HG03108 (cell line): ENCODE measurements at regions not wholly inside any gene's neighbourhood (a gene's known extent, or its start where the extent isn't known, plus 50 kb on each side); places are given as distances from the start of the nearest gene placed in this dataset.
"Not testable (repeated sequence)": the region's sequence is repeated elsewhere in the genome, so short reads cannot be mapped to it uniquely, and the experiment has no call there.

Experiments used
- ATAC-seq: cut with Tn5 transposase; IDR thresholded peaks from one replicate; pipeline ENCODE4 v1.9.1; 2021; ENCODE audit warnings: moderate library complexity; ENCODE audit not compliant: unreplicated experiment

DNA sequence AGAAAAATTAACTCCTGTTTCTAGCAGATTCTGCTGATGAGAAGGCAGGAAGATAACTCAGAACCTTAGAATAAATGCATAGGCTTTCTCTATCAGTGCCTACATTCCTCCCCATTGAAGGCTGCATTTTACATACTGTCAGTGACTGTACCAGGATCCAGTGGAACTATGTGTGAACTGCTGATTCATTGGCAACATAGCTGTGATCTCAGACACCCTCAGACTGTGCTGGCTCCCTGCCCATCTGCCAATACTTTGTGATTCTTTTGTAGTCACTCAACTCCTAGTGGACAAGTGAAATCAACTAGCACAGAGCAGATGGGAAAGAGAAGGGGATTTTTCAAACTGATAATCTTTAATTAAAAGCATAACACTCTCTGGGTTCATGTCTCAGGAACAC lies 375.8 kb downstream of the MDFIC start:
- ATAC-seq: no peak

DNA sequence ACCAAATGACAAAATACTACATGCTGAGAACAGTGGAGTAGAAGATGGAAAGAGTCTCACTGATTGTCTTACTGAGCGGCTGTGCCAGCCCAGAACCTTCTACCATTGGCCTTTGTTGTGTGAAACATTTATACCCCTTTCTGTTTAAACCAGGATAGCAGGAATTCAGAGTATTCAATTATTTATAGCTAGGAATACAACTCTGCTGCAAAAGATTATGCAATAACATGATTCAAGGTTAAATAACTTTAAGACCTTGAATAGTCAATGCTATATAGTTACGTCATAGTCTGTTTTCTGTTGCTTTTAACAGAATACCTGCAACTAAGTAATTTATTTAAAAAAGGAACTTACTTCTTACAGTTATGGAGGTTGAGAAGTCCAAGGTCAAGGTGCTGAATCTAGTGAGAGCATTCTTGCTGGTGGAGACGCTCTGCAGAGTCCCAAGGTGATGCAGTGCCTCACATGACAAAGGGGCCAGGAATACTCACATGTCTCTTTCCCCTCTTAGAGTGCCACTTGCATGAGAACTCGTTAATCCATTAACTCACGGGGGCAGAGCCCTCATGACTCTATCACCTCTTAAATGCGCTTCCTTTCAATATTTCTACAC lies 371.8 kb downstream of the MDFIC start:
- ATAC-seq: no peak

DNA sequence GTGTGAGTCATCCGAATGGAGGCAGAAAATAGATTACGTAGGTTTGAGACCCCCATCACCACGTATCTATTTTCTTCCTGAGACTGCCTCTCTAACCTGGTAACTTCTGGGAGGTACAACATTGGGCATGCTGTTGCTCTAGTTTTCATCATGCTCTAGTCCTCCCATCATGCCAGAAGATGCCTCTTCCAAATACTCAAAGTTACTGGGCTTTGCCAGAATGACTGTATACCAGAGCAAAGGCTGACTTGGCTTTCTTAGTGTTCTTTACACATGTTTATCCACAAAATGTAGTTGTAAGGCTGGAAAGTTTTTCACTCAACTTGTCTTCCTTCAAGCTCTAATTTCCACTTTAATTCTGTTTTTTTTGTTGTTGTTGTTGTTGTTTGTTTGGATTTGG lies 370.5 kb downstream of the MDFIC start:
- no peak for ATAC-seq

DNA sequence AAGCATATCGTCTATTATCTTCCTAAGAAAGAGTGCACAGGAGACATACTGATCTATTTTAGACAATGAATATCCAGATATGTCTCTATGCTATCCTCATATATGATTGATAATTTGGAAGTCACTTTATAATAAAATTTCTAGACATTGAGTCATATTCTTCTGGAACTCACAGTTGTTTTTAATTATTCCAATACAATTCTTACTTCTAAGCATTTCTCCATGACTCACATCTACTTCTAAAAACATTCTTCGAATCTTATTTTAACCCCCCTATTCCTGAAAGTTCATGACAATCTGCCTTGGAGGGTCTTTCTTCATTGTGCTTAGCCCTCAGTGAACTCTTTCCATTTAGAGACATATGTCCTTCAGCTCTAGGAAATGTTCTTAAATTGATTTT lies 368.1 kb downstream of the MDFIC start:
- ATAC-seq: no peak

DNA sequence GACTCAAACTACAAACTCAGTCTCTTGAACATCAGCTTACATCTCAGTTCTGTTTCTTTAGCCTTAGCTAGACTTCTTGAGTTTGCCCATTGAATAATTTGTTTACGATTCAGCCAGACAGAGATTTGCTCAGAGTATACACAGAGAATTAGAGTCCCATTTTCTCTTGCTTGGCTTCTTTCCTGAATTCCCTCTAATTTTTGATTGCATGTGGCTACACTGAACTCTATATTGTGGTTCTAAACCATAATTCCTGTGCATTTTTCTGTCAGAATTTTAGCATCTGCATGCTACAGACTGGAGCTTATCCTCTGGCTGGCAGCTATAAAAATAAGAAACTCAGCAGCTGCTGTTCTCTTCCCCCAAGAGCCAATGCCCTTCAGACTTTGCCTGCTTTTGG lies 354.9 kb downstream of the MDFIC start:
- ATAC-seq: no peak

DNA sequence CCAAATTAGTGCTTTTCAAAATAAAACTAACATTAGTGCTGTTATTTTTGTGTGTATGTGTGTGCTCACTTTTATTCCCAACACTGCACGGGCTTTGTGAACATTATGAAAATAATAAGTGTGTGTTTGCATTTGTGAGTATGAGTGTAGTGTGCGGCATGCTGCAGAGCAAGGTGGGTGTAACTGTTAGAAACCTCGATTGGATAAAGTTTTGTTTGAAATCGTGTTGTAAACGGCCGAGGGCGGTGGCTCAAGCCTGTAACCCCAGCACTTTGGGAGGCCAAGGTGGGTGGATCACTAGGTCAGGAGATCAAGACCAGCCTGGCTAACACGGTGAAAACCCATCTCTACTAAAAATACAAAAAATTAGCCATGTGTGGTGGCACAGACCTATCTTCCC lies 352.0 kb downstream of the MDFIC start:
- ATAC-seq: not testable (repeated sequence)

DNA sequence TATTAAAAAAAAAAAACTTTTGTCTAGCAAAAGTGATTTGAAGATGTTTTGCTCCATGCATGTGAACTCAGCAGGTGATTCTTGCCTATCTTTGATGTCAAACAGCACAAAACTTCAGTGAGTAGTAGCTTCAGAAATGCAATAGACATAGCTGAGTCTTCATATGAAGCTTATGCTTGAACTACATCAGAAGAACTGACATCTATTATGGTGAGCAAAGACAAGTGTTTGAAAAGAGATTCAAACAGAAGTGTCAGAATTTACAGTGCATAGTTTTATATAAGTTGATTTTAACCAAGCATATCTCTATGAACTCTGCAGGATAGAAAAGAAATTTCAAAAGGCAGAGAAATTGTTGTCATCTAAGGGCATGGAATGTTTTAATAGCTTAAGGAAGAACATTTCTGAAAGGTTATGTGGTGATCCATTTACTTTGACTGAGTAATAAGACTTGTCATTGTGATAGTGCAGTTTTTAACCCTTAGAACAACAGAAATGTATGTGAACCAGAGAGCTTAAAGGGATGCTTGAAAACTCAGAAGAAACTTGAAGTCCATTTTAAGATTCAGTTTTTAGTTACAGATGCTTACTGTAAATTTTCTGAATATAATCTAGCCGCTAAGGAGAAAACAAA lies 351.4 kb downstream of the MDFIC start:
- ATAC-seq: no peak

DNA sequence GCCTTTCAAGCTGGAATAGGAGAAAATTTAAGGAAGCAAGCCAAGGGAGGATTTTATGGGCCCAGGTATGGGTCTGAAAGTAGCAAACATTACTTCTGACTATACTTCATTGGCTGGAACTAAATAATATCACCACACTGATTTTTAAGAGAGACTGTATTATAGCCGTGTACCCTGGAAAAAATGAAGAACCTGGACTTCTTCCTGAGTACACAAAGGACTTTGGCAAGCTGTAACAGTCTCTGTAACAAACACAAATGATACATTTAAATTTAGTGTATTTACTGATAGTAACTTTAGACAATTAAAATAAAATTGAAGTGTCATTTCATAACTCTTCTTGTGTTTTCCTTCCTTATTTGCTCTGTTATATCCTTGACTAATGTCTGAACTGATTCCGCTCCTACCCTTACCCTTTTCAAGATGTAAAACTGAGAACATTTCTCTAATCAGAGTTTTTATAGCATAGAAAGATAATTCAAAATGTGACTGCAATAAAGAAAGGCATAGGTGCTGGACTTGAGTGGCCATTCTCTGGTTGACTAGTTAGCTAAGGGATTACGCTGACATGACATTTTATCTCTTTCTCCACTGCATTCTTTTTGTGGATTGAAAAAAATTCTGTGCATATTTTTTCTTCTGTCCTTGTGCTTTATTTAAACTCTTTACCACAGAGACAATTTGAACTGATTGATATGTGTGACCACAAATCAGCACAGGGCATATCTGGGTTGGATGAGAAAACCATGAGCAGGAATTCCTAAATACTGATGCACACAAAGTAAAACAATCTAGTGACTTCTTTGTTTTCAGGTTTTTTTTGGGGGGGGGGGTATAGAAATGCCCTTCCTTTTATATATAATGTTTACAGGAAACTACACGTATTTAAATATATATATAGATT lies 349.7 kb downstream of the MDFIC start:
- no peak for ATAC-seq

DNA sequence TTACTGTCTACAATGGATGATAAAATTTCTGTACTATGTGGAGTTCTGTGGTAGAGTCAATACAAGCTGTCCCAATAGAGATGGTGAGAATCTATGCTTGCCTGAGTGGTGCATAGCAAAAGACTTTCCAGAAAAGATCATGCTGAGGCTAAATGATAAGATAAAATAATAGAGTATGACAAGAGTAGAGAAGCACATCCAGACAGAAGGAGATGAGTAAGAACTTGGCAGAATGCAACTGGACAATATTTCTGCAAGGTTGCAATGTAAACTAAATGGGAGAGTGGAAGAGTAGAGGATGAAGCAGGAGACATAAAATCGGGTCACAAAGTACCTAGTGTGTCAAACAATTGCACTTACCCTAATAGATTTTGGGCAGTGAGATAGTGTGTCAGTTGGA lies 347.6 kb downstream of the MDFIC start:
- ATAC-seq: no peak

DNA sequence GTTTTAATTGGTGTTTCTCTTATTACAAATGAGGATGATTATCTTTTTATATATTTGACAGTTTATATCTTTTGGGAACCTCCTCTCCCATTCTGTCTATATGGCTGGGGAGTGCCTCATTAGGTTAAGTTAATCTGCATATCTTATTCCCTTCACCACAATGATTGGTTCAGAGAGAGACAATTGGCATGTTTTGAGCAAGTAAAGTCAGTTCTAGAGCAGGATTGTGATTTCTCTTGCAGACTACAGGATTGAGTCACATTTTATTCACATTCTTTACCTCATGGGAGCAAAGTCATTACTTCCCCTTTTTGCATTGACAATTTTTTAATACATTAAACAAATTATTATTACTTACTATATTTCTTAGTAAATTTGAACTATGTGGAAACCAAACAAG lies 345.6 kb downstream of the MDFIC start:
- ATAC-seq: no peak

DNA sequence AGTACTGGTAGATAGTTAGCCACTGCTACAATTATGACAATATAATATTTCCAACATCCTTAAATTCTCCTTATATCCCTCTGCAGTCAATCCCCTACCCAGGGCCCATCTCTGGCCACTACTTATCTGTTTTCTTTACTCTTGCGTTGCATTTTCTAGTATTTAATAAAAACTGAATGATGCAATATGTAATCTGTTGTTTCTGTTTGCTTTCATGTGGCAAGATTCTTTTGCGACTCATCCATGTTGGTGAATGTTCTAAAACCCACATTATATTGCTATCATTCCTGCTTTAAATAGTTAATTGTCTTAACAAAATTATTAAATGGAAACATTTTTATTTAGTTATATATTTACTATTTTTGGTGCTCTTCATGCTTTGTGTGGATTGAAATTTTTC lies 338.5 kb downstream of the MDFIC start:
- no peak for ATAC-seq

DNA sequence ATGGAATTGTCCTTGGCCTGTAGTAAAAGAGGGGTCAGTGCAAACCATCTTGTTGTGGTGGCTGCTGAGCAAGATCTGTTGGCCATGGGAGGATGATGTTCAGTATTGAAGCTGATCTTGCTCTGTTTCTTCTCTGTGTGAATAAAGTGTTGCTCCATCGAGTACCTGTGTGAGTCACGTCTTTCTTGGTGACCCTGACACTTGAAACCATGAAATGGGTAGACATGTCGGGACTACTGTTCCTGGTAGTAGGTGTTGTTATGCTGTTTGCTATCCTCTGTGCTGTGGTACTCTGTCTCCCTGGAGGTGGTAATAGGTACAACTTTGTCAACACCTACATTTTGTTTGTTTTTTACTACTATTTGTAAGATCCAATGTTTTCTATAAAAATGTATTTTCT lies 330.6 kb downstream of the MDFIC start:
- ATAC-seq: no peak

DNA sequence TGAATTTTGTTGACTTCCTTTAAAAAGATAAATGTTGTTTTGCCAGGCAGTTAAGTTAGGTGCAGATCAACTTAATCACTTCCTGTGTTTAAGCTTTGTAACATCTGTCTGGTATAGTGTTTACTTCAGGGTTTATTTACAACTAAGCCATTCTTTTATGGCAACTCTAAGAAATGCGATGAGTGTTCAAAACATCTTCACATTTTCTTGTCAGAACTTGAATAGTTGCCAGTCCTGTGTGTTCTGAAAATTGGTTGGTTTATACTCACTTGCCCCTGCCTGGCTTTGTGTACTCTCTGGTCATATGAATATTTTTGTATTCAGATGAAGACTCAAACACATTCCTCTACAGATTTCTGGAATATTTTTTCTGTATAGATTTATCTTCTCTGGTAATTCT lies 327.2 kb downstream of the MDFIC start:
- no peak for ATAC-seq

DNA sequence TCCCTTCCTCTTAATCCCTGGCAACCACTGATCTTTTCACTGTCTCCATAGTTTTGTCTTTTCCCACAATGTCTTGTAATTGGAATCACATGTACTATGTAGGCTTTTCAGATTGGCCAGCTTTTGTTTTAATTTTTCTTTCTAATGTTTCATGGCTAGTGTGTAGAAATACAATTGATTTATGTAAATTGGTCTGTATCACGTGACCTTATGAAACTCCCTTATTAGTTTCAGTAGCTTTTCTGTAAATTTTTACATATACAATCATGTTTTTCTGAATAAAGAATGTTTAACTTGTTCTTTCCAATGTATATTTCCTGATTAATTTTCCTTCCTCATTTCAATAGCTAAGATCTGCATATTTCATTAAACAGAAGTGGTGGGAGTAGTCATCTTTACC lies 319.3 kb downstream of the MDFIC start:
- no peak for ATAC-seq

DNA sequence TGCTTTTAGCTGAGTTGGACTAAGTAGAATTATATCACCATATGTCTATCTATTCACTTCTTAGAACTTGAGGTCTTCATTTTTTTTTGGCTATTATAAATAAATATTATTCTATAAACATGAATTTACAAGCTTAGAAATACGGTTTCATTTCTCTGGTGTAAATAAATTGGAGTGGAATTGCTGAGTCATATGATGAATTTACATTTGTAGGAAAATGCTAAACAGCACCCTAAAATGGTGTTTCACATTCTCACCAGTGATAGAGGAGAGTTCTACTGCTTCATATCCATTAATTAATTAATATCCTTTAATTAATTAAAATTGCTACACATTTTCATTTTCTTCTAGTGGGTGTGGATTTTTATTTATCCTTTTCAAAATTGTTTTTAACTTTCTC lies 318.3 kb downstream of the MDFIC start:
- ATAC-seq: no peak

DNA sequence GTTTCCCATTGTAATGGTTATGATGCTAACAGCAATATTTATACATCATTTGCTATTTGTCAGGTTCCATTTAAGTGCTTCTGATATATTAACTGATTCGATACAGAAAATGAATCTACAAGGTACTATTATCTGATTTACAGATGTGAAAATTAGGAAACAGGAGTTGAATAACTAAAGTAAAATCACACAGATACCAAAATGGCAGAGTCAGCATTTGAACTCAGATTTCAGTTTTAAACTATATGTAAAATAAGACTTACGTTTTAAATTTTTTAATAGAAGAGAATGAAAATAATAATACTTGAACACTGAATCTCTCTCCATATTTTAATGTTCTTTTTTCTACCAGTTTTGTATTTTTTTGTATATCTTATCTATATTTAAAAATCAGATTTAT lies 313.2 kb downstream of the MDFIC start:
- ATAC-seq: no peak

DNA sequence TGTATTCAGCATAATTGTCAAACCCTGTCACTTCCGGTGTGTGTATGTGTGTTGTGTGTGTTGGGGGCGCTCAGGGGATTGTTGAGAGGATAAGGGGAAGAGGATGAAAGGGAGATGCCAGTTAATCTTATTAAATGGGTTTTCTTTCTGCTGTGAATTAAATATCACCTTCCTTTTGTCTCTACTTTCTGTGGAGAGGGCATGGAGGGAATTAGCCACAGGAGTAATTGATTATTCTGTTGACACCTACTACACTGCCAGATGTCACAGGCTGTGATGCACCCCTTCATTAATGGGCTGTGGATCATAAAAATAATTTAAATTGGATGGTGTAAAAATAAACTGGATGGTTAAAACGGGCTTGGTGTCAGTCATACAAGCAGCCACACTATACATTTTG lies 311.9 kb downstream of the MDFIC start:
- ATAC-seq: no peak

DNA sequence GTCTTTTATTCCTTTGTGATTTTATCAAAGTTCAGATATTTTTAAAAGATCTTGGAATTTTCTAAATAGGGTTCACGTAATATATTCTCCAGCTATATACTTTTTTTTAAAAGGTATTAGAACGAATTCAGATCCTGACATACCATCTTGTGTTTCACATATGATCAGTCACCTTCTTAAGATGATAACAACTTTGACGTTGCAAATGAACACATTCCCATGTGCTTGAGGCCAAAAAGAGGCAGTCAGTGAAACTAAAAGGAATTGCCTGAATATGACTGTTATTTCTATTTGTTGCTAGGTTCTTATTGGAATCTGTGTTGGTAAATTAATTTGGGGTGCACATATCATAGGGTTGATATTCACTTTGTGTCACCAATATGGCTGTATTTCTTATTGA lies 310.1 kb downstream of the MDFIC start:
- no peak for ATAC-seq

DNA sequence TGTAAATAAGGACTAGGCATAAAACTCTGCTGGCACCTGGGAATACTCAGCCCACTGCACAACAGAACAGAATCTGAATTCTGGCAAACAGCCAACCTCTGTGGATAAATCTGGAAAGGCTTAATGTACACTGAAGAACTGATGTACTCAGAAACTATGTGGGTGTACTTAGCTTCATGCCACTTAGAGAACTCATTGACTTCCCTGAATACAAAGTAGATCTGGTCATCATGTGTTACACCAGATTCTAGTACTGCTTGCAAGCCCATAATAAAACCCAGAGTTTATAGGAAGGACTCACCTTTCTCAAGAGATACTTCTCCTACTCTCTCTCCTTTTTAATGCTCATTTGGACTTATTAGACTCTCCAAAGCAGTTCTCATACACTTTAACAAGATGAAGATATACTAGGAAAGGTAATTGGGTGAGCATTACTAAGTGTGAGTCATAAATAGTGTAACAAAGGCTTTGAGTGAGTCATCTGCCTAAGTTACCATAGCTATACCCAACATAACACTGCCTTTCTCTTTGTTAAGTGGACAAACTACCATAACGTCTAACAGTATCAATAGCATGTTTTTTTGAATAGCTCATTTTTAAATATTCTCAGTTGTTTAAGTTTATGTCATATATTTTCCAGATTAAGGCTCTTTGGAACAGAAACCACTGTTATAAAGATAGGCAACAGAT lies 309.1 kb downstream of the MDFIC start:
- no peak for ATAC-seq

DNA sequence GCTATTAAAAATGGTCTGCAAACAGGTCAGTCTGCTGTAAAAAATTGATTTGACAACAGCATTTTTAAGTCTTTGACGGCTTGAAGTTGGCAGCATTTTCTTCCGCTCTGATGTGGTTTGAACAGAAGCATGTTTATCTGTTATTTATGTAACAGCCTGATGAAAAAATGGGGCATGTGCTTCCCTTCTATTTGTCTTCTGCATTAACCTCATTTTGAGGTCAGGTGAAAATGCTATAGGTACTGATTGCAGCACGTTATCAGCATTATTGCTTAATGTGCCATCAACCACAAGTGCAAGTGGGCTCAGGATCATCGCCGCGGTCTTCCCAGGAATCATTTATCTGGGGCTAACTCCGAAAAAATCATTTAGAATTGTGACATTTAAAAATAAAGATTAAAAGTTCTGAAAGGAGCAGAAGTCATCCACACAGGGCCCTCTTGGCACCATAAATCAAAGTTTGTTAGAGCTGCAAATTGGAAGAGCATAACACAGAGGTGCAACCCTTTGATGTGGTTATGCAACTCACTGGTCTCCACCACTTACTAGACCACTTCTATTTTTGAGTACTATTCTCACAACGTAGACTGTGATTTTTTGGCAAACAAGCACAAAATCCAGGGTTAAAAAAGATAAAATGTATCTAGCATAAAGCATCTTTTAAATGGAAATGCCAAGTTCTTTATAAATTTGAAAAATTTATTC lies 307.7 kb downstream of the MDFIC start:
- no peak for ATAC-seq
